ENCODE measurements at regions not wholly inside any gene's neighbourhood (a gene's known extent, or its start where the extent isn't known, plus 50 kb on each side); places are given as distances from the start of the nearest gene placed in this dataset.

DNA sequence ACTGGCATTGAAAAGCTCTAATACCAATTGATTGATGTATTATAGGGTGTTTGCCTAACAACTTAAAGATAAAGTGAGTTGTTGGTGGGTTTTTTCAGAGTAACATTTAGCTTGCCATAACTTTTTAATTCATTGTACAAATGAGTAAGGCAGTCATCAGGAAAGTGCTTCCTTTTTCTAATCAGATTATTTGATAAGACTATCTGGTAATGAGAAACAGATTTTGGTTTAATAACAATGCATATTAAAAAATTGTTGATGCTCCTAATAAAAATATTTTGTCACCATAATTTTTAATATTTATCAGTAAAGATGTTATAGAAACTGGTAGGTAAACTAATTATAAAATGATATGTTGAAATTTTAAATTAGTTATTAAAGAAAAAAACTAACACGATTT lies 51.3 kb downstream of the BLTP1 start:
- DNase-seq (ENCODE audit: low read depth): no peak

DNA sequence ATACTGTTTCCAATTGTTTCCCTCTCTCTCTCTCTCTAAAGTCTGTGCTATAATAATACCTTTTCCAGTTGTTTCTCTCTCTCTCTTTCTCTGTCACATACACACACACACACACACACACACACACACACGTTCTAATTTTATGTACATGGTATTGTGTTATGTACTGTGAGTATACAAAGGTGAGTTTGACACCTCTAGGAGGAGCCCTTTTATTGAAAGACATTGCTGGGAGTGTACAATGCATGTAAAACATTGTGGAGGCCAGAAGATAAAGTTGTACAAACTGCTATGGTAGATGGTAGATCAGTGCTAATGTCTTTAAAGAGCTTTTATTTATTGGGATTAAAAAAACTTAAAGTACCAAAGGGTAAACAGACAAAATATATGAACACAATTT lies 53.6 kb downstream of the BLTP1 start:
- DNase-seq (ENCODE audit: low read depth): no peak

DNA sequence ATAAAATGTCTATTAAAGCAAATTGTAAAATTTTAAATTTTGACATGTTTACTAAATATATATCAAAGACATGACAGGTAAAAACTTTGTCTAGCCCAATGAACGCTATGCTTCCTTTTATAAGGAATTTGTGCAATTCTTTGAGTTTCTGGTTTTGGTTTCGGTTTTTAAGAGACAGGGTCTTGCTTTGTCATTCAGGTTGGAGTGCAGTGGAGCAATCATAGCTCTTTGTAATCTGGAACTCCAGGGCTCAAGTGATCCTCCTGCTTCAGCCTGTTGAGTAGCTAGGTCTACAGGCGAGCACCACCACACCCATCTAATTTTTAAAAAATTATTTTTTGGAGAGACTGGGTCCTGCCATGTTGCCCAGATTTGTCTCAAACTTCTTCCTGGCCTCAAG lies 60.7 kb downstream of the BLTP1 start:
- no peak for DNase-seq (ENCODE audit: low read depth)

DNA sequence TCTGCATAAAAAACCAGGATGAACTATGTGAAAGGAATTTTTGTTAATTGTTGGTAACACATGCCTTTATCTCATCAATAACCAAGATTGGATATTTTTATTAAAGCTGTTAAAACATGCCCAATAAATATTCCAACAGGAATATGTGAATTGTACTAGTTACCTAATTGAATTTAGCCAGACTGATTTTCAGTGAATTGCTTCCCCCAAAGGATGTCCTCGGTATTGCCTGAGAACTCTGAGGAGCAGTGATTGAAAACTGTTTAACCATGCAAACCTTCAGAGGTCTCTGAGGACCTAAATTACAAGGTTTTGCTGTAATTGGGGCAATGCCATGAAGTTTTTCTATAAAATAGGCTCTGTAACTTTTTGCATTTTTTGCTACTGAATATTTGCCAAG lies 66.6 kb downstream of the BLTP1 start:
- peak; percentile 14 for DNase-seq (ENCODE audit: low read depth)

DNA sequence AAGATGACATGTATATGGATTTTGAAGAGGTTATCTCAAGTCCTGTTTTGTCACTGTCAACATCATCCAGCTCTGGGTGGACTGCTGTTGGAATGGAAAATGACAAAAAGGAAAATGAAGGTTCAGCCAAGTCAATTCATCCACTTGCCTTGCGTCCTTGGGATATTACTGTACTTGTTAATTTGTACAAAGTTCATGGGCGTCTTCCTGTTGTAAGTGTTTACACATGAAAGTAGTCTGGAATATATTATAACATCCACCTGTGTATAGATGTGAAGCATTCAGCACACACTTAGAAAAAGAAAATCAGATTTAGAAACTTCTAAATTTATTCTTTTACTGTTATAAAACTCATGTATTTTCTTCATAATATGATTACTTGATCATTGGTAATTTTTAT lies 67.2 kb downstream of the BLTP1 start:
- no peak for DNase-seq (ENCODE audit: low read depth)

DNA sequence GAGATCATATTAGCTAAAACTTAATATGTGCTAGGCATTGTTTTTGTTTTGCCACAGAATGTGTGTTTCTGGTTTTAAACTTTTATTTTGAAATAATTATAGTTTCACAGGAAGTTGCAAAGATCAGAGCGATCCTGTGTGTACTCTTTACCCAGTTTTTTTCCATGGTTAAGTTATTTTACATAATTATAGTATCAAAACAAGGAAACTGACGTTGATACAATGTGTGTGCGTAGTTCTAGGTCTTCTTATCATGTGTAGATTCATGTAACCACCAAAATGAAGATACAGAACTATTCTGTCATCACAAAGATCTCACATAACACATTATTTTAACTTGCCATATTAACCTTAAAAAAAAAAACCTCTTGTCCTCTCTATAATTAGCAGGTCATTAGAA lies 69.2 kb downstream of the BLTP1 start:
- DNase-seq (ENCODE audit: low read depth): no peak

DNA sequence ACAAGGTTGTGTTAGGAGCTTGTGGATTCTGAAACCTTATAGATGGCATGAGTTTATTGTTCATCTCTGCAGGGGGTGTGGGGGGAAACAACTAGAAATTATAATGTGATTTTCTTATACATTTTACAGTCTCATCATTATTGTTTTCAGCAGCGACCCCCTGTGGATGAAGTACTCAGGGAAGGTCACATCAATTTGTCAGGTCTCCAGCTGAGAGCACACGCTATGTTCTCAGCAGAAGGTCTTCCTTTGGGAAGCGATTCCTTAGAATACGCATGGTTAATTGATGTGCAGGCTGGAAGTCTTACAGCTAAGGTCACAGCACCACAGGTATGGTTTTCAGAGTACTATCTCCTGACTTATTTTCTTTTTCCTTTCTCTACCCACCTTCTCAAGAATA lies 72.2 kb downstream of the BLTP1 start:
- DNase-seq (ENCODE audit: low read depth): peak; percentile 10

DNA sequence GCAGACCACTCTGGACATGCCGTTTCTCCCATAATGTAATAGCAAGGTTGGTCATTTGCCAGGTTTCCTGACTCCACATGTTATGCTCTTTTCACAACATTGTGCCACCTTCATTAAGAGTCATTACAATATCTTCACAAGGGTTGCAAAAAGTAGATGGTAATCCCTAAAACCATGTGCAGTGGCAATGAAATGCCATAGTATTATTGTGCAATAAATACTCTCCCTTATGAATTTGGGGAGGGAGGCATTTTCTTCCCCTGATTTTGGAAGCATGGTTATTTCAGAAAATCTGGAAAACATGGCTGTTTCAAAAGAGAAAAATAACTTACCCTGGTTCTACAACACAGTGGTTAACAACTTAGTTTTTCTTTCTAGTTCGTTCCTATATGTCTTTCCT lies 75.1 kb downstream of the BLTP1 start:
- DNase-seq (ENCODE audit: low read depth): no peak

DNA sequence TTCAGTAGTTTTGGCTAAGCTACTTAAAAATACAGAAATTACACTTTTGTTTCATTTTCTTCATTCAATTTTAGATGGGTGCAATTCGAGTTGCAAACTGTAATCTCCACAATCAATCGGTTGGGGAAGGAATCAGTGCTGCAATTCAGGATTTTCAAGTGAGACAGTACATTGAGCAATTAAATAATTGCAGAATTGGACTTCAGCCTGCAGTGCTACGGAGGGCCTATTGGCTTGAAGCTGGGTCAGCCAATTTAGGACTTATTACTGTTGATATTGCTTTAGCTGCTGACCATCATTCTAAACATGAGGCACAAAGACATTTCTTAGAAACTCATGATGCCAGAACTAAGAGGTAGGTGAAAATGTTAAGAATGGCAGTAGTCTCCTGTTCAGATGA lies 77.7 kb downstream of the BLTP1 start:
- no peak for DNase-seq (ENCODE audit: low read depth)

DNA sequence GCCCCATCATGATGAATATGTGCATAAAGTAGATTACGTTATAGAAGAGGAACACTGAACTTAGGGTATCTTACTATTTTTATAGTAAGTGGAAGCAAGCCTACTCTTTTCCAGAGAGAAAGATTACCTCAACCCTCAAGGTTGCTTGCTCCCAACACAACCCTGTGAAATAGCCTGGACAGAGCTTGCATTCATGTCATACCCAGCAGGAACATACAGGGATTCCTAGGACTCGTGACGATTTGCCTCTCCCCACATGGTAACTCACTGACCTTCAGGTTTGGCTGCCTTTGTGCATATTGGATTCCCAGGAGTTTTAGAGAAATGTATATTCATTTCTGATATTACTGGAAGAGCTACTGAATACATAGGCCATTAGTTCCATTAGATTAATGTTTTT lies 80.5 kb downstream of the BLTP1 start:
- DNase-seq (ENCODE audit: low read depth): no peak

DNA sequence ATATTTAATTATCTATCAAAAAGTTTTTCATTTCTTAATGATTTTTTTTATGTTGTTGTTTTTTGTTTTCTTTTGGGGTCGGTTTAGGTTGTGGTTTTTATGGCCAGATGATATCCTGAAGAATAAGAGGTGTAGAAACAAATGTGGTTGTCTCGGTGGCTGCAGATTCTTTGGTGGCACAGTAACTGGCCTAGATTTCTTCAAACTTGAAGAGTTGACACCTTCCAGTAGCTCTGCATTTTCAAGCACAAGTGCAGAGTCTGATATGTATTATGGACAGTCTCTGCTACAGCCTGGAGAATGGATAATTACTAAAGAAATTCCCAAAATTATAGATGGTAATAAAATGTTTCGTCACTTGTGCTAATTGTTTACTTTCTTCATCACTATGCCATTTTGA lies 82.6 kb downstream of the BLTP1 start:
- no peak for DNase-seq (ENCODE audit: low read depth)

DNA sequence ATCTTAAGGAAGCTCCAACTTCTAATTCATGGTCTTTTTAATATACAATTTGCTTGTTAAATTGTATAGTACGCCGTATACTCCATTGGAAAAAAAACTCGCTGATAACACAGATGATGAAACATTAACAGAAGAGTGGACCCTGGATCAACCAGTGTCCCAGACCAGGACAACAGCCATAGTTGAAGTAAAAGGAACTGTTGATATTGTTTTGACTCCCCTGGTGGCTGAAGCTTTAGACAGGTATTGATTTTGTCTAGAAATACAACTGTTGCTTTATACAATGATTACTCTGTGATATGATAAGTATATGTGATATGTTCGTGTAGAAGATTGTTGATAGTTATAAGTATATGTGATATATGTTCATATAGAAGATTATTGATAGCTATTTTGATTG lies 91.7 kb downstream of the BLTP1 start:
- no peak for DNase-seq (ENCODE audit: low read depth)

DNA sequence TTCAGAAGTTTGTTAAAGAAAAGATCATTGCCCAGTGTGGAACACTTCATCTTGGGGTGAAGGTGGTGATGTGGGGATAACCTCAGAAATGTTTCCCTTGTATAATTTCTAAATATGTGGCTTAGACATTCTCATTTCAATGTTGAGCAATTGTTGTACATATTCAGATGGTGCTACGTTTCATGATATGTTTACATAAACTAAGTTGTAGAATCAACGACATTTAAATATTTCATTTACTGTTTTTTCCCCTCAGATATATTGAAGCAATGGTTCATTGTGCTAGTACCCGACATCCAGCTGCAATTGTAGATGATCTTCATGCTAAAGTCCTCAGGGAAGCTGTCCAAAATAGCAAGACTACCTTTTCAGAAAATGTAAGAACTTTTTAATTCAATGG lies 92.6 kb downstream of the BLTP1 start:
- DNase-seq (ENCODE audit: low read depth): no peak

DNA sequence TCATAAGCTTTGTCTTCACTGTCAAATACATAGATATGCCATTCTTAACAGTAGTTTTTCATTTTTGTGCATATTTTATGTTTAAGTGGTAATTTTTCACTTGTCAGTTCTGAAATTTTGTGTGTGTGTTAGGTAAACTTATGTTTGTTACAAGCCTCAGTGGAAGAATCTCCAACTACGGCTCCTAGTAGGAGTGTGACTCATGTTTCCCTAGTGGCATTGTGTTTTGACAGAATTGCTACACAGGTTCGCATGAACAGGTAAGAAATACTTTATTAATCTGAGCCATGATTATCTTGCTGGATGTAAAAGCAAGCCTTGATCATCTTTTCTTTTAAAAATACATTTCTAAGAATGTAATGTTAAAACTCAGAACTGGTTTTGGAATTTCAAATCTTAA lies 94.4 kb downstream of the BLTP1 start:
- no peak for DNase-seq (ENCODE audit: low read depth)

DNA sequence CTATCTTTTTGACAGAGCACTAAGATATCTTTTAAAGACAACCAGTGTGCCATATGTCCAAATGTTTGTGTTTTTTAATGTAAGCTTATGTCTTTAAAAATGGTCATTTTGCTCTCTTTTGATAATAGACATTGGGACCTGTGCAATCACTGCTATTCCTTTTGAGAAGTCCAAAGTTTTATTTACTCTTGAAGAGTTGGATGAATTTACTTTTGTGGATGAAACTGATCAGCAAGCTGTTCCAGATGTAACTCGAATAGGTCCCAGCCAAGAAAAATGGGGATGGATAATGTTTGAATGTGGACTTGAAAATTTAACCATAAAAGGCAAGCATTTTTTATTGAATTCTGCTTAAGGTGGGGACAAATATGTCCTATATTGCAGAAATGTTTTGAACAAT lies 97.2 kb downstream of the BLTP1 start:
- no peak for DNase-seq (ENCODE audit: low read depth)

DNA sequence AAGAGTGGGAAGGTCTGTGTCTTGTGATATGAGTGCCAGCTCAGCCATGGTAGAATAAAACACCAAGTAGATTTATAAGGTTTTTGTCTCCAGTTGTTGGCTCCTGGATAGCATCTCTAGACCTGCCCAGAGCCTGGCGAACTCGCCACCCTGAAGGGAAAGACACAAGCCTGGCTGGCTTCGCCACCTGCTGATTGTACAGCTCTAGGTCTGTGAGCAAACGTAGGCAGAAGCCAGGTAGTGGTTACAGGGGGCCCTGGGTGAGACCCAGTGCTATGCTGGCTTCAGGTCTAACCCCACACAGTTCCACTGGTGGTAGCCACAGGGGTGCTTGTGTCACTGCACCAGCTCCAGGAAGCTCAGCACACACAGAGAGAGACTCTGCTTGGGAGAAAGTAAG lies 100.5 kb downstream of the BLTP1 start:
- no peak for DNase-seq (ENCODE audit: low read depth)

DNA sequence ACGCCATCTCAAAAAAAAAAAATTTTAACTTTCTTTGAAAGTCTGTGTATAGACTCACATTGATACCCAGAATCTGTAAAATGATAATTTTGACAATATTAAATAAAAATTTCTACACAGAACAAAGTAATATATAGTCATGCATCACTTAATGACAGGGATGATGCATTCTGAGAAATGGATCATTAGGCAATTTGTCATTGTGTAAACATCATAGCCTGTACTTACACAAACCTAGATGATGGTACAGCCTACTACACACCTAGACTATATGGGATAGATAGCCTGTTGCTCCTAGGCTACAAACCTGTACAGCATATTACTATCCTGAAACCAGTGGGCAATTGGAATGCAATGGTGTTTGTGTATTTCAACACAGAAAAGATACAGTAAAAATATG lies 107.7 kb downstream of the BLTP1 start:
- no peak for DNase-seq (ENCODE audit: low read depth)

DNA sequence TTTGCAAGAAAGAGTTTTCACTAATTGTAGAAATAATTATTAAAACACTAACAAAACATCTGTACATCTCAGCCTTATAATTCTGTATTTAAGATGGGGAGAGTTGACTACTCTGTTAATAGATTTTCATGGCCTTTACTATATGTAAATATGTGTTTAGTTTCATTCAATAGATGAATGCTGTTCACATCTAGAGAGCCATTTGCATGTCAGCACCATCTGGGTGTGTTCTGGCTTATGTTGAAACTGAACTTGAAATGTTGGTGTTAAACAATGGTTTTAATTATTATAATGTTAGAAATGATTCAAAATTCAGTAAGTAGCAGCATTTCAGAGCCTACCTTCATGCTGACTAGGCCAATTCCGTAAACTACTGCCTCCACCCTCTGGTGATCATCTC lies 102.5 kb upstream of the ADAD1 start:
- no peak for DNase-seq (ENCODE audit: low read depth)

DNA sequence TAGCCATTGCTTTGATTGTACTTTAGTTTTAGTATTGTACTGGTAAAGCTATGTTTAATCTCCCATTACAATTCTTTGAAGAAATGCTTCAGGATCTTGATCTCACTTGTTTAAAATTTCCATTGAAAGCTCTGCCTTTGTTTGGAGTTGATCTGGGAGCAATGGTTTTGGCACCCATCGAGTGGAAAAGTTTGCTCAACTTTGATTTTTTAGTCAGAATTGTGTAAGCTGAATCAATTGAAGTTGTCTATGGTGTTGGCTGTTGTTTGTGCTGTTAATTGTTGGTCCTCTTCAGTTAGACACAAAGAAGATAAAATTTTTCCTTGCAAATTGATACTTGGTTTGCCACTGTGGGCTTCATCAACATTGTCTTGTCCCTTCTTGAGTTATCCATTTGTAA lies 99.8 kb upstream of the ADAD1 start:
- no peak for DNase-seq (ENCODE audit: low read depth)

DNA sequence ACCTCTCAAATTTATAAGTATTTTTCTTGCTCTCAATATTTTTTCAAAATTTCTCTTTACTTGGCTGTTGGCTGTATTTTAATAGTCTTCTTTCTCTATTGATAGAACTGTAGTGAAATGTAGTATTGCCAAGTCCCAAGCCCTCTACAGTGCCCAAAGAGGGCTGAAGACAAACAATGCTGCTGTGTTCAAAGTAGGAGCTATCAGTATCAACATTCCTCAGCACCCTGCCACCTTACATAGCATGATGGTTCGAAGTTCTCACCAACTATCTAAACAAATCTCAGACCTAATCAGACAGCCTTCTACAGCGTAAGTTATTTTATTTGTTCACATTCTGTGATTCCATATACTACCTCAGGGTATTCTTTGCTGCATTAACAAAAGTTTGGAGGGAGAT lies 99.1 kb upstream of the ADAD1 start:
- no peak for DNase-seq (ENCODE audit: low read depth)

DNA sequence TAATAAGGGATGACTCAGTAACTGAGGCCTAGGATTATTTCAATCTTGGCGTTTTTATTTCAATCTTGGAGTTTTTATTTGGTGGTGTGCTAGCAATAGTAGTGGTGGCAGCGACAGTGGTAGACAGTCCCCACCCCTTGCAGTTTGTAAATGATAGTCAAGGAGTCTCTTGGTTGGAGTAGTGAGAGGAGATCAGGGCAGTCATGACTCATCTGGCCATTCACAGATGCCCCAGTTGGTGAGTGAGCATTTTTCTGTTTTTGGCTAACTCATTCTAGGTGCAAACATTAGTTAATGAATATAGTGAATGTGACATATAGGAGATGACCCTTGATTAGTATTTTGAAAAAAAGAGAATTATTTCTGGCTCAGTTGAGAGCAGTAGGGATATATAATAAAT lies 93.5 kb upstream of the ADAD1 start:
- DNase-seq (ENCODE audit: low read depth): peak; percentile 63

DNA sequence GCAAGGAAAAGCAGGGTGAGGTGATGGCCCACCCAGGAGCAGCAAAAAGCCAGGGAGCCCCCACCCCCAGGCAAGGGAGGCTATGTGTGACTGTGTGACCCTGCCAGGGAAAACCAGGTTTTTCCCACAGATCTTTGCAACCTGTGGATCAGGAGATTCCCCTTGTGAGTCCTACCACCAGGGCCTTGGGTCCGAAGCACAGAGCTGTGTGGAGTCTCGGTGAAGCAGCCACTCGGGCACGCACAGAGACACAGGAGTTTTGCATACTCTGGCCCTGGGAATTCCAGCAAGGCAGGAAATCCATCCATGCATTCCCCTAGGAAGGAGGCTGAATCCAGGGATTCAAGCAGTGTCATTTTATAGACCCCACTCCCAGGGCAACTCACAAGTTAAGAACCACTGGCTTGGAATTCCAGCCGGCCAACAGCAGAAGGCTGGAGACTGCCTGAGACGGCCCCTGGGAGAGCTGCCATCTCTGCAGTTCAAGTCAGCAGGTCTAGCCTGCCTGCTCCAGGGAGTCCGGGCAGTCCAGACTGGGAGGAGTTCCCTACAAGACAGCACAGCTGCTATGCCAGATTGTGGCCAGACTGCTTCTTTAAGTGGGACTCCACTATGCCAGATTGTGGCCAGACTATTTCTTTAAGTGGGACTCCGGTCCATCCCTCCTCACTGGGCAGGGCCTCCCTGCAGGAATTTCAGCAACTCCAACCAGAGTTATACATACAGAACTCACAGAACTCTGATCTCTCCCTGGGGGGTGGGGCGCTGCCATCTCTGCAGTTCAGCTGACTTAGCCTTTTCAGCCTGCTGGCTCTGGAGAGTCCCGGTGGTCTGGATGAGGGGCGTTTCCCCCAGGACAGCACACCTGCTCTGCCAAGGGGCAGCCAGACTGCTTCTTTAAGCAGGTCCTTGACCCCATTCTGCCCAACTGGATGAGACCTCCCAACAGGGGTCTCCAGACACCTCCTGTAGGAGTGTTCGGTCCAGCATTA lies 85.1 kb upstream of the ADAD1 start:
- no peak for DNase-seq (ENCODE audit: low read depth)

DNA sequence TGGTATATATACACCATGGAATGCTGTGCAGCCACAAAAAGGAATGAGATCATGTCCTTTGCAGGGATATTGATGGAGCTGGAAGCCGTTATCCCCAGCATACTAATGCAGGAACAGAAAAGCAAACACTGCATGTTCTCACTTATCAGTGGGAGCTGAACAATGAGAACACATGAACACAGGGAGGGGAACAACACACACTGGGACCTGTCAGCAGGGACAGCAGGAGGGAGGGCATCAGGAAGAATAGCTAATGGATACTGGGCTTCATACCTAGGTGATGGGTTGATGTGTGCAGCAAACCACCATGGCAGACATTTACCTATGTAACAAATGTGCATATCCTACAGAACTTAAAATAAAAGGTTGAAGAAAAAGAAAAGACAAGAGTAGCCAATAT lies 81.1 kb upstream of the ADAD1 start:
- DNase-seq (ENCODE audit: low read depth): no peak

DNA sequence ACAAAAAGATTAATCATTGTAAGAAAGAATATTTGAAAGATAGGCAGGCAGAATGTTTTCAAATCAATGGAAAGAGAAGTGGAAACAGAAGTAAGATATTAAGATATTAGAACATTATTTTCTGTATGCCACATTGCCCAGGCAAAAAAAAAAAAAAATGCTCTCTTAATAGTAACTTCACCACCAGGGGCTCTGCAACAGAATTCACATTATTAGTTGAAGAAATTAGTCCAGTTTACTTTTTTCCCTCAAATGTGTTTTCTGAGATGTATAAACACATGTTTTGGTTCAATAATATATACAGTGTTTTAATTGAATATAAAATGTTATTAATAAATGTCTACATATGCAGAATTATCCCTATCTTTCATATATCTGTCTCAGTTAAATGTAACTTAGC lies 78.0 kb upstream of the ADAD1 start:
- no peak for DNase-seq (ENCODE audit: low read depth)

Data from LHCN-M2 (cell line).